ENCODE measurements at regions not wholly inside any gene's neighbourhood (a gene's known extent, or its start where the extent isn't known, plus 50 kb on each side); places are given as distances from the start of the nearest gene placed in this dataset.

GRCh38 chr14:39603942-39604341 lies 171.7 kb upstream of the FBXO33 start:
- TF ChIP-seq TAF1 (IDR thresholded peaks at IDR 0.05; ENCODE audit: low read depth) (no peak), CTCF (IDR thresholded peaks at IDR 0.05; ENCODE audit: poor library complexity, severe bottlenecking) (no peak), POLR2AphosphoS5 (IDR thresholded peaks at IDR 0.05) (no peak), SMC3 (conservative IDR thresholded peaks at IDR 0.05; ENCODE audit: poor library complexity) (no peak), EP300 (conservative IDR thresholded peaks at IDR 0.05; ENCODE audit: poor library complexity, severe bottlenecking) (no peak), EZH2 (IDR thresholded peaks at IDR 0.05; ENCODE audit: borderline replicate concordance, insufficient read depth, low read length, poor library complexity, severe bottlenecking) (no peak)

All from neural cell (in vitro differentiated cells).